ENCODE measurements at regions not wholly inside any gene's neighbourhood (a gene's known extent, or its start where the extent isn't known, plus 50 kb on each side); places are given as distances from the start of the nearest gene placed in this dataset.

DNA sequence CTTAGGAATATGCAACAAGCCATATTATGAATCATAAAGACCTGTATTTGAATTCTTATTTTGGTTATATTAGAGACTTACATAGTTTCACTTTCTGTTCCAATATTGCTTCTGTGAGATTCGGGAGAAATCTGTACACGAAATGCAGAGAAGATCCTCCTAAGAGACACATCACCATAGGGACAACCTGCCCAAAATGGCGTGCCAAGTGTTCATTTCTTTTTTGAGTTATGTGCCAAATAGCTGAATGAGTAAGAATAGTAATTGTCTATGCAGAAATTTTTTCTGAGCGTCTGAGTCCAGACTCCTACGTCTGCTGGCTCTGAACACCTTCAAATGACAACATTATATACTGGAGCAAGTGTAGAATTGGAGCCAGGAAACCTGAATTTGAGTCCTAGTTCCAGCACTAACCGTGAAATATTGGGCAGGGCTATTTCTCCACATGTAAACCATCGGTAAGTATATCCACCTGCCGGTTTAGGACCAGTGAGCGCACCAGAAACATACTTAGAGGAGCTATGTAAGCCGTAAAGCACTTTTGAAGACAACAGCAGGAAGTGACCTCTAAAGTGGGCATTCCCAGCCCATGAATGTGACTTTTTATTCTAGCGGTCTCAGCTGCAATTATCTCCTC lies 163.9 kb upstream of the DMRT1 start (continued):
- TF ChIP-seq AFF4 (CRISPR knock-in tag; IDR thresholded peaks at IDR 0.05) (peak; percentile 11; the same call in 1 of the 2 replicates), ZNF749 (CRISPR knock-in tag; IDR thresholded peaks at IDR 0.05; ENCODE audit: borderline replicate concordance) (no peak), ZC3H4 (CRISPR knock-in tag; IDR thresholded peaks at IDR 0.05; ENCODE audit: borderline replicate concordance) (0 out of 2 replicates have a peak, but pooled peaks have one; percentile 23), TOPORS (CRISPR knock-in tag; IDR thresholded peaks at IDR 0.05) (peak; percentile 30; the same call in 1 of the 2 replicates), TBX3 (IDR thresholded peaks at IDR 0.05; ENCODE audit: borderline replicate concordance) (no peak), BCL6 (CRISPR knock-in tag; IDR thresholded peaks at IDR 0.05) (0 out of 2 replicates have a peak, but pooled peaks have one; percentile 1), TEAD3 (CRISPR knock-in tag; optimal IDR thresholded peaks at IDR 0.05; ENCODE audit: borderline replicate concordance) (no peak), ZNF510 (CRISPR knock-in tag; IDR thresholded peaks at IDR 0.05; ENCODE audit: low read depth) (0 out of 2 replicates have a peak, but pooled peaks have one; percentile 40), ARNTL (CRISPR knock-in tag; IDR thresholded peaks at IDR 0.05) (peak; percentile 28; the same call in 1 of the 2 replicates), ZNF317 (CRISPR knock-in tag; IDR thresholded peaks at IDR 0.05) (no peak), ZNF343 (CRISPR knock-in tag; IDR thresholded peaks at IDR 0.05) (0 out of 2 replicates have a peak, but pooled peaks have one; percentile 32), RXRB (CRISPR knock-in tag; IDR thresholded peaks at IDR 0.05; ENCODE audit: borderline replicate concordance) (peak; percentile 10; the same call in 1 of the 2 replicates), ZNF44 (CRISPR knock-in tag; IDR thresholded peaks at IDR 0.05) (0 out of 2 replicates have a peak, but pooled peaks have one; percentile 38), PHF20 (CRISPR knock-in tag; IDR thresholded peaks at IDR 0.05) (no peak), ARID2 (CRISPR knock-in tag; IDR thresholded peaks at IDR 0.05; ENCODE audit: borderline replicate concordance) (peak; percentile 50; the same call in 1 of the 2 replicates), ZFYVE20 (CRISPR knock-in tag; IDR thresholded peaks at IDR 0.05; ENCODE audit: borderline replicate concordance, low read depth) (no peak), HOXA5 (CRISPR knock-in tag; IDR thresholded peaks at IDR 0.05) (peak; percentile 57; the same call in 1 of the 2 replicates), ZNF776 (CRISPR knock-in tag; IDR thresholded peaks at IDR 0.05) (no peak), GABPB1 (CRISPR knock-in tag; IDR thresholded peaks at IDR 0.05) (peak; percentile 34; the same call in 1 of the 2 replicates), MED1 (CRISPR knock-in tag; IDR thresholded peaks at IDR 0.05) (peak; percentile 79), RBFOX2 (IDR thresholded peaks at IDR 0.05; ENCODE audit: low read depth, low read length) (peak; percentile 87)
- TF ChIP-seq, protein P1, sequence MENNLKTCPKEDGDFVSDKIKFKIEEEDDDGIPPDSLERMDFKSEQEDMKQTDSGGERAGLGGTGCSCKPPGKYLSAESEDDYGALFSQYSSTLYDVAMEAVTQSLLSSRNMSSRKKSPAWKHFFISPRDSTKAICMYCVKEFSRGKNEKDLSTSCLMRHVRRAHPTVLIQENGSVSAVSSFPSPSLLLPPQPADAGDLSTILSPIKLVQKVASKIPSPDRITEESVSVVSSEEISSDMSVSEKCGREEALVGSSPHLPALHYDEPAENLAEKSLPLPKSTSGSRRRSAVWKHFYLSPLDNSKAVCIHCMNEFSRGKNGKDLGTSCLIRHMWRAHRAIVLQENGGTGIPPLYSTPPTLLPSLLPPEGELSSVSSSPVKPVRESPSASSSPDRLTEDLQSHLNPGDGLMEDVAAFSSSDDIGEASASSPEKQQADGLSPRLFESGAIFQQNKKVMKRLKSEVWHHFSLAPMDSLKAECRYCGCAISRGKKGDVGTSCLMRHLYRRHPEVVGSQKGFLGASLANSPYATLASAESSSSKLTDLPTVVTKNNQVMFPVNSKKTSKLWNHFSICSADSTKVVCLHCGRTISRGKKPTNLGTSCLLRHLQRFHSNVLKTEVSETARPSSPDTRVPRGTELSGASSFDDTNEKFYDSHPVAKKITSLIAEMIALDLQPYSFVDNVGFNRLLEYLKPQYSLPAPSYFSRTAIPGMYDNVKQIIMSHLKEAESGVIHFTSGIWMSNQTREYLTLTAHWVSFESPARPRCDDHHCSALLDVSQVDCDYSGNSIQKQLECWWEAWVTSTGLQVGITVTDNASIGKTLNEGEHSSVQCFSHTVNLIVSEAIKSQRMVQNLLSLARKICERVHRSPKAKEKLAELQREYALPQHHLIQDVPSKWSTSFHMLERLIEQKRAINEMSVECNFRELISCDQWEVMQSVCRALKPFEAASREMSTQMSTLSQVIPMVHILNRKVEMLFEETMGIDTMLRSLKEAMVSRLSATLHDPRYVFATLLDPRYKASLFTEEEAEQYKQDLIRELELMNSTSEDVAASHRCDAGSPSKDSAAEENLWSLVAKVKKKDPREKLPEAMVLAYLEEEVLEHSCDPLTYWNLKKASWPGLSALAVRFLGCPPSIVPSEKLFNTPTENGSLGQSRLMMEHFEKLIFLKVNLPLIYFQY (CRISPR knock-in tag; IDR thresholded peaks at IDR 0.05; ENCODE audit: borderline replicate concordance): peak; percentile 56; the same call in 1 of the 2 replicates
- TF ChIP-seq, protein P2, sequence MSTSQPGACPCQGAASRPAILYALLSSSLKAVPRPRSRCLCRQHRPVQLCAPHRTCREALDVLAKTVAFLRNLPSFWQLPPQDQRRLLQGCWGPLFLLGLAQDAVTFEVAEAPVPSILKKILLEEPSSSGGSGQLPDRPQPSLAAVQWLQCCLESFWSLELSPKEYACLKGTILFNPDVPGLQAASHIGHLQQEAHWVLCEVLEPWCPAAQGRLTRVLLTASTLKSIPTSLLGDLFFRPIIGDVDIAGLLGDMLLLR (CRISPR knock-in tag; IDR thresholded peaks at IDR 0.05): no peak

Data from HepG2 (cell line).